ENCODE measurements at regions not wholly inside any gene's neighbourhood (a gene's known extent, or its start where the extent isn't known, plus 50 kb on each side); places are given as distances from the start of the nearest gene placed in this dataset.

GRCh38 chr7:28309704-28310459 is 102.4 kb upstream of the CREB5 start:
- H3K14ac ChIP-seq (replicated peaks; ENCODE audit: low read depth, low read length): no peak overlapping the region
- H3K18ac ChIP-seq (ENCODE audit: low read depth, low read length): no peak overlapping the region
- no peak overlapping the region for H2BK20ac ChIP-seq (ENCODE audit: low read depth, low read length)
- in situ Hi-C loops (cut with MboI; ENCODE audit: low sequenced_read_pairs) (no loop called here), intact Hi-C loops (cut with micrococcal nuclease) (no loop called here), dilution Hi-C loops (cut with HindIII; ENCODE audit: low sequenced_read_pairs, unreplicated experiment) (no loop called here)
- H2AK5ac ChIP-seq (ENCODE audit: low read depth, low read length): no peak overlapping the region
- H3K36me3 ChIP-seq (ENCODE audit: control insufficient read depth, insufficient read depth, low read length): no peaks in the 10 kb centered on the region
- no peak for TF ChIP-seq CEBPB (IDR thresholded peaks at IDR 0.05; ENCODE audit: low read depth, low read length)
- no peak for TF ChIP-seq NFE2L2 (IDR thresholded peaks at IDR 0.05; ENCODE audit: low read depth, low read length)
- TF ChIP-seq ELK1 (IDR thresholded peaks at IDR 0.05; ENCODE audit: borderline replicate concordance, low read depth, low read length): no peak
- no peak for TF ChIP-seq RFX5 (IDR thresholded peaks at IDR 0.05; ENCODE audit: low read depth, low read length)
- TF ChIP-seq USF2 (IDR thresholded peaks at IDR 0.05; ENCODE audit: low read depth, low read length): no peak
- TF ChIP-seq RCOR1 (IDR thresholded peaks at IDR 0.05; ENCODE audit: insufficient replicate concordance, low read length): no peak
- TF ChIP-seq FOS (IDR thresholded peaks at IDR 0.05; ENCODE audit: low read depth, low read length): no peak
- no peak for TF ChIP-seq SMC3 (IDR thresholded peaks at IDR 0.05; ENCODE audit: low read depth, low read length)
- TF ChIP-seq CTCF (conservative IDR thresholded peaks at IDR 0.05; ENCODE audit: low read depth, low read length): no peak
- no peak for TF ChIP-seq CHD1 (IDR thresholded peaks at IDR 0.05; ENCODE audit: low read depth, low read length)
- TF ChIP-seq MXI1 (IDR thresholded peaks at IDR 0.05; ENCODE audit: borderline replicate concordance, low read depth, low read length): no peak
- TF ChIP-seq MAFK (IDR thresholded peaks at IDR 0.05; ENCODE audit: low read depth, low read length): no peak
- no peak overlapping the region for H2BK120ac ChIP-seq (ENCODE audit: low read depth, low read length)
- H4K5ac ChIP-seq (ENCODE audit: low read depth, low read length): no peak overlapping the region
- no peak overlapping the region for H4K8ac ChIP-seq (ENCODE audit: low read depth in 2 of 2, low read length in 2 of 2)
- H4K20me1 ChIP-seq (ENCODE audit: insufficient read depth, low read length): no peaks in the 10 kb centered on the region
- BruUV-seq (replicated peaks): no TSS peak
- H3K9me1 ChIP-seq (ENCODE audit: insufficient read depth, low read length): no peaks in the 10 kb centered on the region
- no peak overlapping the region for H3K9ac ChIP-seq (ENCODE audit: low read depth, low read length)
- H3K56ac ChIP-seq (ENCODE audit: extremely low read depth, insufficient read depth, low read length): no peak overlapping the region
- no peak overlapping the region for H3K4me2 ChIP-seq (ENCODE audit: low read depth, low read length)
- WGBS, 2 experiments (ENCODE audit: extremely low coverage in 2 of 2, insufficient read length in 1 of 2): 50% methylated on average over 3 of the region's 4 CpGs; no CpG with 5 or more reads in 1 of the 2 experiments
- no peaks in the 10 kb centered on the region for H3K79me1 ChIP-seq (ENCODE audit: low read depth in 1 of 2, low read length in 2 of 2)
- H4K91ac ChIP-seq (ENCODE audit: insufficient read depth, low read depth, low read length): no peak overlapping the region
- no peak overlapping the region for H3K4me3 ChIP-seq (ENCODE audit: insufficient read depth, low read depth, low read length)
- H3K4me1 ChIP-seq (ENCODE audit: control insufficient read depth, insufficient read depth, low read length): no peaks in the 10 kb centered on the region
- DNase-seq: no peak
- H2BK15ac ChIP-seq (ENCODE audit: low read depth, low read length): no peak overlapping the region
- ChIA-PET CTCF (interaction anchor here (1.0 kb wide), 1 partner anchor 11 kb away, joined by 4 read pairs; no protein-coding TSS in a partner anchor), POLR2A (ENCODE audit: unreplicated experiment) (no interaction called here)
- H3K23ac ChIP-seq (ENCODE audit: low read depth, low read length): no peak overlapping the region
- no peak overlapping the region for H2AK9ac ChIP-seq (replicated peaks; ENCODE audit: low read depth, low read length, poor library complexity)
- peaks cover 12% of the 10 kb centered on the region for H3K27me3 ChIP-seq (ENCODE audit: control insufficient read depth, insufficient read depth, low read length)
- no peak overlapping the region for H2AFZ ChIP-seq (replicated peaks; ENCODE audit: low read length, poor library complexity)
- no peak overlapping the region for H3K4ac ChIP-seq (ENCODE audit: low read depth, low read length)
- no peak for ATAC-seq (ENCODE audit: low read depth)
- no peak overlapping the region for H3K27ac ChIP-seq (ENCODE audit: insufficient read depth, low read length)
- no peaks in the 10 kb centered on the region for H3K9me3 ChIP-seq (ENCODE audit: control insufficient read depth, insufficient read depth, low read length)
- H2BK5ac ChIP-seq (ENCODE audit: low read depth, low read length, poor library complexity, severe bottlenecking): no peak overlapping the region

Data from IMR-90 (cell line).